ENCODE measurements at regions not wholly inside any gene's neighbourhood (a gene's known extent, or its start where the extent isn't known, plus 50 kb on each side); places are given as distances from the start of the nearest gene placed in this dataset.

DNA sequence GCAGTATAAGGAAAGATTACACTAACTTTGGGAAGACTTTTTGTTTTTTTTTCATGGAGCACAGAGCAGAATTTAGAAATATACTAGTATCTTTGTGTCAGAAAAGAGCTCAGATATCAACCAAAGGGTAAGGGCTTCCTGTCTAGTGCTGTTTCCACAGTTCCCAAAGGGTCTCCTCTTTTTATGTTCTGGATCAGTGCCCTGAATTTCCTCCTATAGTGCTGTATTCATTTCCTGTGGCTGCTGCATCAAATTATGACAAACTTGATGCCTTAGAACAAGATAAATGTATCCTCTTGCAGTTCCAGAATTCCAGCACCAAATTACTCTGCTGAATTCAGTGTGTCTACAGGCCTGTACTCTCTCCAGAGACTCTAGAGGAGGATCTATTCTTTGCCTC, 219.8 kb upstream of the THRB start:
- no TSS peak for BruUV-seq (replicated peaks)
- Histone ChIP-seq H3K4me3 (replicated peaks in 1 of 3; ENCODE audit: insufficient read depth in 1 of 3, low read depth in 1 of 3, low read length in 3 of 3) (no peak overlapping the region), H3K9ac (replicated peaks; ENCODE audit: extremely low read depth, insufficient read depth, low read length) (no peak overlapping the region), H3K36me3 (ENCODE audit: control insufficient read depth in 2 of 2, extremely low read depth in 1 of 2, insufficient read depth in 2 of 2, low read length in 2 of 2) (no peaks in the 10 kb centered on the region), H3K27ac (ENCODE audit: insufficient read depth, low read depth, low read length) (no peak overlapping the region), H3K4me1 (ENCODE audit: control insufficient read depth, extremely low read depth, insufficient read depth, low read length) (no peaks in the 10 kb centered on the region), H2AFZ (ENCODE audit: low read depth, low read length) (no peak overlapping the region), H3K9me3 (replicated peaks; ENCODE audit: control insufficient read depth, insufficient read depth, low read length) (no peaks in the 10 kb centered on the region), H4K20me1 (replicated peaks; ENCODE audit: control insufficient read depth, extremely low read depth, insufficient read depth, low read length) (no peaks in the 10 kb centered on the region), H3K9me1 (replicated peaks; ENCODE audit: control insufficient read depth, extremely low read depth, insufficient read depth, low read length) (no peaks in the 10 kb centered on the region), H3K4me2 (ENCODE audit: insufficient read depth, low read length) (no peak overlapping the region), H3K27me3 (ENCODE audit: control insufficient read depth in 2 of 2, insufficient read depth in 2 of 2, low read length in 2 of 2) (no peaks in the 10 kb centered on the region), H3K79me2 (ENCODE audit: control insufficient read depth, insufficient read depth, low read length) (no peaks in the 10 kb centered on the region)
- dilution Hi-C loops (cut with MboI; ENCODE audit: extremely low pct_ligation_motif_present, low sequenced_read_pairs), result no loop called here
- POLR2A ChIA-PET, result no interaction called here
- TF ChIP-seq MYC (IDR thresholded peaks at IDR 0.05; ENCODE audit: low read depth, low read length), result no peak
- TF ChIP-seq EZH2 (IDR thresholded peaks at IDR 0.05; ENCODE audit: borderline replicate concordance, low read depth, low read length, severe bottlenecking), result no peak
- no peak for TF ChIP-seq JUN (IDR thresholded peaks at IDR 0.05; ENCODE audit: borderline replicate concordance, insufficient read depth, insufficient read length, low read depth)
- TF ChIP-seq, protein P1, sequence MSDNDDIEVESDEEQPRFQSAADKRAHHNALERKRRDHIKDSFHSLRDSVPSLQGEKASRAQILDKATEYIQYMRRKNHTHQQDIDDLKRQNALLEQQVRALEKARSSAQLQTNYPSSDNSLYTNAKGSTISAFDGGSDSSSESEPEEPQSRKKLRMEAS (IDR thresholded peaks at IDR 0.05; ENCODE audit: insufficient read depth, insufficient read length), result no peak
- no peak for TF ChIP-seq POLR2AphosphoS5 (IDR thresholded peaks at IDR 0.05; ENCODE audit: insufficient read depth, low read depth, low read length)
- TF ChIP-seq POLR2A (IDR thresholded peaks at IDR 0.05; ENCODE audit: low read depth, low read length), result no peak
- no peak for TF ChIP-seq FOS (IDR thresholded peaks at IDR 0.05; ENCODE audit: borderline replicate concordance, insufficient read depth, low read length)
- CTCF ChIA-PET, result no interaction called here
- intact Hi-C loops (cut with micrococcal nuclease), result no loop called here
- DNase-seq (ENCODE audit: low read depth, low spot score), result no peak
- FAIRE-seq, result no peak

DNA sequence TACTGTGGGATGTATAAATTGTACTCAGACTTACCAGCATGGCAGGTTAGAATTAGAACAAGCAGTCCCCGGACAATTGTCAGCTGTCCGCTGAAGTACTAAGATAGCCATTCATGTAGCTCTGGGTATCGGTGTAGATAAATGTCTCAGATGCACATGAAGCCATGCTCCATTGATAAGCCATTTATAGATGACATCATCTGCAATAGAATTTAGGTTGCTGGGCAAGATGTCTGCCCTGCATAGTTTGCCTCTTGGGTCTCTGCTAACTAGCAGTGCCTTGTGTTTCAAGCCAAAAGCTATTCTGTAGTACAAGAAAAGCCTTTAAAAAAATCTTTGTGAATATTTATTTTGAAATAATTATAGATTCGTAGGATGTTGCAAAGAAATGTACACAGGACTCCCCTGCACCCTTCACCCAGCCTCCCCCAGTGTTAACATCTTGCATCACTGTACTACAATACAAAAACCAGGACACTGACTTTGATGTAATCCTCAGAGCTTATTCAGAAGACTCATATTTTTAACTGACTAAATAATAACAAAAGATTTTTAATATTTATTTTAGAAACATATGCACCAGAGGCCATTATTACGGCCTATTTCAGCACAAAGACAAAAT, 220.6 kb upstream of the THRB start:
- intact Hi-C loops (cut with micrococcal nuclease) (no loop called here), dilution Hi-C loops (cut with MboI; ENCODE audit: extremely low pct_ligation_motif_present, low sequenced_read_pairs) (no loop called here)
- ChIA-PET CTCF (no interaction called here), POLR2A (no interaction called here)
- Histone ChIP-seq H3K9me1 (replicated peaks; ENCODE audit: control insufficient read depth, extremely low read depth, insufficient read depth, low read length) (no peaks in the 10 kb centered on the region), H2AFZ (ENCODE audit: low read depth, low read length) (no peak overlapping the region), H4K20me1 (replicated peaks; ENCODE audit: control insufficient read depth, extremely low read depth, insufficient read depth, low read length) (no peaks in the 10 kb centered on the region), H3K4me3 (replicated peaks in 1 of 3; ENCODE audit: insufficient read depth in 1 of 3, low read depth in 1 of 3, low read length in 3 of 3) (no peak overlapping the region), H3K4me2 (ENCODE audit: insufficient read depth, low read length) (no peak overlapping the region), H3K27me3 (ENCODE audit: control insufficient read depth in 2 of 2, insufficient read depth in 2 of 2, low read length in 2 of 2) (no peaks in the 10 kb centered on the region), H3K79me2 (ENCODE audit: control insufficient read depth, insufficient read depth, low read length) (no peaks in the 10 kb centered on the region), H3K27ac (ENCODE audit: insufficient read depth, low read depth, low read length) (no peak overlapping the region), H3K9ac (replicated peaks; ENCODE audit: extremely low read depth, insufficient read depth, low read length) (no peak overlapping the region), H3K4me1 (ENCODE audit: control insufficient read depth, extremely low read depth, insufficient read depth, low read length) (no peaks in the 10 kb centered on the region), H3K9me3 (replicated peaks; ENCODE audit: control insufficient read depth, insufficient read depth, low read length) (no peaks in the 10 kb centered on the region), H3K36me3 (ENCODE audit: control insufficient read depth in 2 of 2, extremely low read depth in 1 of 2, insufficient read depth in 2 of 2, low read length in 2 of 2) (no peaks in the 10 kb centered on the region)
- TF ChIP-seq JUN (IDR thresholded peaks at IDR 0.05; ENCODE audit: borderline replicate concordance, insufficient read depth, insufficient read length, low read depth) (no peak), EZH2 (IDR thresholded peaks at IDR 0.05; ENCODE audit: borderline replicate concordance, low read depth, low read length, severe bottlenecking) (no peak), POLR2AphosphoS5 (IDR thresholded peaks at IDR 0.05; ENCODE audit: insufficient read depth, low read depth, low read length) (no peak), GATA2 (IDR thresholded peaks at IDR 0.05; ENCODE audit: insufficient read depth, insufficient read length, low read depth, low read length) (no peak), POLR2A (IDR thresholded peaks at IDR 0.05; ENCODE audit: low read depth, low read length) (no peak), MYC (IDR thresholded peaks at IDR 0.05; ENCODE audit: low read depth, low read length) (no peak), FOS (IDR thresholded peaks at IDR 0.05; ENCODE audit: borderline replicate concordance, insufficient read depth, low read length) (no peak)
- TF ChIP-seq, protein P1 (IDR thresholded peaks at IDR 0.05; ENCODE audit: insufficient read depth, insufficient read length), result no peak
- TF ChIP-seq, protein P2, sequence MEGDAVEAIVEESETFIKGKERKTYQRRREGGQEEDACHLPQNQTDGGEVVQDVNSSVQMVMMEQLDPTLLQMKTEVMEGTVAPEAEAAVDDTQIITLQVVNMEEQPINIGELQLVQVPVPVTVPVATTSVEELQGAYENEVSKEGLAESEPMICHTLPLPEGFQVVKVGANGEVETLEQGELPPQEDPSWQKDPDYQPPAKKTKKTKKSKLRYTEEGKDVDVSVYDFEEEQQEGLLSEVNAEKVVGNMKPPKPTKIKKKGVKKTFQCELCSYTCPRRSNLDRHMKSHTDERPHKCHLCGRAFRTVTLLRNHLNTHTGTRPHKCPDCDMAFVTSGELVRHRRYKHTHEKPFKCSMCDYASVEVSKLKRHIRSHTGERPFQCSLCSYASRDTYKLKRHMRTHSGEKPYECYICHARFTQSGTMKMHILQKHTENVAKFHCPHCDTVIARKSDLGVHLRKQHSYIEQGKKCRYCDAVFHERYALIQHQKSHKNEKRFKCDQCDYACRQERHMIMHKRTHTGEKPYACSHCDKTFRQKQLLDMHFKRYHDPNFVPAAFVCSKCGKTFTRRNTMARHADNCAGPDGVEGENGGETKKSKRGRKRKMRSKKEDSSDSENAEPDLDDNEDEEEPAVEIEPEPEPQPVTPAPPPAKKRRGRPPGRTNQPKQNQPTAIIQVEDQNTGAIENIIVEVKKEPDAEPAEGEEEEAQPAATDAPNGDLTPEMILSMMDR (IDR thresholded peaks at IDR 0.05; ENCODE audit: extremely low read depth in 1 of 2, insufficient read depth in 1 of 2, low read depth in 1 of 2, low read length in 2 of 2), result no peak
- FAIRE-seq (no peak), DNase-seq (ENCODE audit: low read depth, low spot score) (no peak)
- BruUV-seq (replicated peaks), result no TSS peak

Data from endothelial cell of umbilical vein (primary cell).